Hepatocyte (in vitro differentiated cells): ENCODE measurements at regions not wholly inside any gene's neighbourhood (a gene's known extent, or its start where the extent isn't known, plus 50 kb on each side); places are given as distances from the start of the nearest gene placed in this dataset.

ENCODE experiments used
- EZH2 ChIP-seq: fragments of 200-600 bp; sonication (generic); IDR thresholded peaks from 2 replicates; pipeline ENCODE4 v1.6.1; 2016; ENCODE audit warnings: antibody characterized with exemption, mild to moderate bottlenecking, borderline replicate concordance
- EZH2phosphoT487 ChIP-seq: fragments of 200-600 bp; sonication (generic); IDR thresholded peaks from one replicate; pipeline ENCODE4 v1.6.1; 2018; ENCODE audit warnings: antibody characterized with exemption, mild to moderate bottlenecking, low read depth, moderate library complexity; ENCODE audit not compliant: unreplicated experiment, severe bottlenecking
- TF ChIP-seq, protein P1 (sequence below): fragments of 200-600 bp; sonication (generic); IDR thresholded peaks from 2 replicates; pipeline ENCODE4 v1.5.1; 2016; ENCODE audit warnings: antibody characterized with exemption, mild to moderate bottlenecking; ENCODE audit not compliant: poor library complexity

DNA sequence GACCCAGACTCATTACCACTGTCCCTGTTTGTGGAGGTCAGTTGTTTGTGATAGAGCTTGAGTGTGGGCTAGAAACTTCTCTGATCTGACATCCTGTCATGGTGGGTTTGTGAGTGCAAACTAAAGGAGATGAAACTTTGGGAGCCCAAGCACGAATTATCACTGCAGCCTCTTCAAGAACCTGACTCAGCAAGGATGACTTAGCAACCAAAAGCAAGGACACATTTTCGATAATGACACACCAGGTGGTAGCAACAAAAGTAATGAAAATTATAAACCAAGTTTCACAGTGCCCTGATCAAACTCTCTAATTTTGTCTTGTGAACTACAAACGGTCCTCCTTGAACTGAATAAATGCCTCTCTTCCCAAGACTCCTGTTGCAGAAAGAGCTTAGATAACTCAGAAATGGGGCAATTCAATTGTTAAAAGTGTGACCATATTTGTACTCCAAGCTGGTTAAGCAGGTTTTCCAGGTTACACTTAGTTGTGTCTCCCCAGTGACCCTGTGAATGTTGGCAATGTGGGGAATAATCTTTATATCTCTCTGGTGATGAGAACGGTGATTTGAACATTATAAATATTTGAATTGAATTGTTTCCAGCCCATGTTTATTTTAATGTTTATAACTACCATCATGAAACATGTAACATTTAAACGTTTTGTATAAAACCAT lies 52.6 kb upstream of the ATP8A1 start:
- TF ChIP-seq, protein P1, sequence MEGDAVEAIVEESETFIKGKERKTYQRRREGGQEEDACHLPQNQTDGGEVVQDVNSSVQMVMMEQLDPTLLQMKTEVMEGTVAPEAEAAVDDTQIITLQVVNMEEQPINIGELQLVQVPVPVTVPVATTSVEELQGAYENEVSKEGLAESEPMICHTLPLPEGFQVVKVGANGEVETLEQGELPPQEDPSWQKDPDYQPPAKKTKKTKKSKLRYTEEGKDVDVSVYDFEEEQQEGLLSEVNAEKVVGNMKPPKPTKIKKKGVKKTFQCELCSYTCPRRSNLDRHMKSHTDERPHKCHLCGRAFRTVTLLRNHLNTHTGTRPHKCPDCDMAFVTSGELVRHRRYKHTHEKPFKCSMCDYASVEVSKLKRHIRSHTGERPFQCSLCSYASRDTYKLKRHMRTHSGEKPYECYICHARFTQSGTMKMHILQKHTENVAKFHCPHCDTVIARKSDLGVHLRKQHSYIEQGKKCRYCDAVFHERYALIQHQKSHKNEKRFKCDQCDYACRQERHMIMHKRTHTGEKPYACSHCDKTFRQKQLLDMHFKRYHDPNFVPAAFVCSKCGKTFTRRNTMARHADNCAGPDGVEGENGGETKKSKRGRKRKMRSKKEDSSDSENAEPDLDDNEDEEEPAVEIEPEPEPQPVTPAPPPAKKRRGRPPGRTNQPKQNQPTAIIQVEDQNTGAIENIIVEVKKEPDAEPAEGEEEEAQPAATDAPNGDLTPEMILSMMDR, result no peak
- no peak for TF ChIP-seq EZH2
- TF ChIP-seq EZH2phosphoT487, result no peak
